HG02571 (cell line): ENCODE measurements at regions not wholly inside any gene's neighbourhood (a gene's known extent, or its start where the extent isn't known, plus 50 kb on each side); places are given as distances from the start of the nearest gene placed in this dataset.

ENCODE experiments used
- ATAC-seq: cut with Tn5 transposase; IDR thresholded peaks from one replicate; pipeline ENCODE4 v1.9.1; 2021; ENCODE audit warnings: mild to moderate bottlenecking, moderate library complexity; ENCODE audit not compliant: unreplicated experiment

DNA sequence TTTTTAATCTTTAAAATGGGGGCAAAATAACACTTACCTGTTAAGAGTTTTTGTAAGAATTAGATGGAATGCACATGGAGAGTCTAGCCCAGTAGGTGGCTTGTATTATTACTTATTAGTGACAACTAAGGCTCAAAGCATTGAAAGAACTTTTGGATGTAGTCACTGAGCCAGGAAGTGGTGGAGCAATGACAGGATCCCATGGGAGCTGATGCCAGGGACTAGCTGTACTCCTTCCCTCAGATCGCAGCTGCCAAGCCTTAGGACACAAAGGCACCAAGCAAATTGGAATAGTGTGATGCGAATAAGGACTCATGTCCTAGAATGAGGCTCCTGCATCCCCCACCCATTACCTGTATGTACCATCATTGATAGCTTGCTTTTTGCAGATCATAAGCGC, 370.4 kb upstream of the RGMA start:
- ATAC-seq, result no peak

DNA sequence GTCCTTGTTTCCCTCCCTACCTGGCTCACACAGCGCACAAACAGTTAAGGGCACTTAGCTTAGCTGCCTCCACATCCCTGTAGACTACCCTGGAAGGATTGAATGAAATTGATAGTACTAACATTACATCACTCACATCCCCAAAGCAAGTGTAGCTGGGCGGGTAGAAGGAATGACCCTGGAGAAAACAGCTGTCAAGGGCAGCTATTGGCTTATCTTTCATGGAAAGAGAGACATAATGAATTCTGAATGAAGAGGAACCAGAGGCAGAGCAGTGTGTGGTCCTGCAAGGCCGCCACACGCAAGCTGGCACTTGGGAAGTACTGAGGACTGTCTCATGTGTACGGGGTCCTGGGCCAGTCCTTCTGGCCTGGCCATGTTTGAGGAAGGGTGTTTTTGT, 369.6 kb upstream of the RGMA start:
- no peak for ATAC-seq

DNA sequence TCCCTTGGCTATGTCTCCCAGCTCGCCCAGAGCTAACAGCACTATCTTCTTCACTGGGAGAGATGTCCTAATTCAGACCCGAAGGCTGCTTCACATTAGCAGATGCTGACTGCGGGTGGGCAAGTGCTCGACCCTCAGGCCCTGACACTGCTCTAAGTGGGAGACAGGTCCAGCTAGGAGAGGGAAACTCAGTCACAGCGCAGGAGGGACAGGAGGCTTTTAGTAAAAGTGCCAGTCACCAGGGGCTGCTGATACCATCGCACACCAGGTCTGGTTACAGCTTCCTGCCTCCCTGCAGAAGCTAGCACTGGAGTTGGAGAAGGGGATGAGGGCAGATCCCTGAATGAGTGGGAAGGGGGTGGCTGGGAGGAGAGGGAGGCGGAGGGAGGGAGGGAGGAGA, 365.8 kb upstream of the RGMA start:
- no peak for ATAC-seq

DNA sequence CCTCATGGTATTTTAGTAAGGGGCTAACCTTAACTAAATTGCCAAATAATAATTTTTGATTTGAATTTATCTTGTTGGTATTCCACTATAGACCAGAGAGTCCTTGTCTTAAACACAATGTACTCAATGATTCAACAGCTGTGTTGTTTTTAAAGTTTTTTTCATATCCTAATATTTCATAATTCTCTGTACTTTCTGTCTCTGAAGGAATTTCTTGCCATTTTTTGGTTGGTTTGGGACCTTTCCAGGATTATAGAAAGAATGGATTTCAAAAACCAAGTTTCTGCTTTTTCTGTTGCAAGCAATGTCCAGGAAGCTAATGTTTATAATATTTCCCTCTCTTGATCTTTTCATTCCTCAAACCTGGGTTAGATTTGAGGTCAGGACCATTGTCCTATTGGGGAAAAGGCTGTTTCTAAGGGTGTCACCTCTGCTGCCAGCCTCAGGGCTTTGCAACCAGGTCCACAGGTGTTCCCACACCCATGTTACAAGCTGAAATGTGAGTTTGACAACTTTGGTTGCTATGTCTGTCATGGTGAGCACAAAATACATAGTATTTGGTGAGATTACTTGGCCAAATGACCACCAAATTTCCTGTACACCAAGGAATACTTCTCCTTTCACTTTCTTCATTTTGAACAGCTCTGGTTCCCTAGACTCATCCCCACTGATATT, 363.7 kb upstream of the RGMA start:
- ATAC-seq, result no peak

DNA sequence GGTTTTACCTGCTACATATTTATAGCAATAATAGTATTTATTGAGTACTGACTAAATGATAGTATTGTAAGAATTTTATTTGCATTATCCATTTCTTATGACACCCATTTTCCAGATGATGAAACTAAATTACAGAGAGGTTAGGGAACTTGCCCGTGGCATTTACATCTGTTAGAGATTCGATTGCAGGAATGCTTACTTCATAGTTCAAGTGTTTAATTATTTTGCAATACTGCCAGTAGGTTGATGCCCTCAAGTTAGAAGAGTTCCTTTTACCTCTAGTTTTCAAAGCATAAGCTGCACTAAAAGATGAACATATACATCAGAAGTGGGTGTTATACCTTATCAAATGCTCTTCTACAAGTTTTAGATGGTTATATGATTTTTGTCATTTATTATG, 362.8 kb upstream of the RGMA start:
- no peak for ATAC-seq

DNA sequence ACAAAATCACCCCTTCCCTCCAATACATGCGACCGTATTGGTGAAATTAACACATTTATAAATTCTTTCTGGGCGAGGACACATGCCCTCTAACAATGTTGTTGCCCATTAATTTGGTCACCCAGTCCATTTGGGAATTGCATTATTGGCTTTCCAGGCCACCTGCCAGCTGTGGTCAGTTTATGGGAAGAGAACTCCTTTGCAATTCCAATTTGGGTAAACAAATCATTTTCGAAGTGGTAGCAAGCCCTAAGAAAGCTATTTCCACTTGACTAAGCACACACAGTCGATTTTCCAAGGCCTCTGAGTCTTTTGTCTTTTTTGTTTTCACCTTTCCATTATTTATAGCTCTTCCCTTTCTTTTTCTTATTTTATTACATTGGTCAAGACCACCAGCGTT, 362.3 kb upstream of the RGMA start:
- ATAC-seq, result no peak

DNA sequence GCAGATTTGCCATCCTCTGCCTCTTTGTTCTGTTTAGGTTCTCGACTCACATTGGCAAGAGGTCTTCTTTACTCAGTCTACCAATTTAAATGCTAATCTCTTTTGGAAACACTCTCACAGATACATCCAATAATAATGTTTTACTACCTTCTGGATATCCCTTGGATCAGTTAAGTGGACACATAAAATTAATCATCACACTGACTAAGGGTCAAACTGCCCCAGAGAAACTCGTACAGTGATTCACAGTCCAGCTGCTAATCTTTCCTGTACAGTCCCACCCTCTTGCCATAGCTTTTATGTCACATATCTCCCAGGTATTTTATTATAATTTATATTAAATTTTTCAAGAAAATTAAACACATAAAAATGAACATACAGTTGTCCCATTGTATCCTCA, 360.8 kb upstream of the RGMA start:
- no peak for ATAC-seq

DNA sequence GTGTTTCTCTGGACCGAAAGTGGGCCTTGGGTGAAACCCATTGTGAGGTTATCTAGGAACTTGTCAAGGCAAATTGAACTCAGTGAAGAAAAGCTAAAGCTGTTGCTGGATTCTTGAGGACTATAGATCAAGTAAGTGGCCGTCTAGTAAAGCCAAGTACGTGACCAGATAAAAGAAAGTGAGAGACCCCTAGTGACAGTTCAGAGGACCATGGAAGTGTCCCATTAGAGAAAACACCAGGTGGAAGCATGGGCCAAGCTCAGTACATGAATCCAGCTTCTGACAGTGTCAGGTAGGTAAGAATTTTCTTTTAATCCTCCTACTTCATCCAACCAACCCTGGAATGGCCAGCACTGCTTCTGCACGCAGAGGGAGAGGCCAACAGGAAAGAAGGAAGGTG, 349.3 kb upstream of the RGMA start:
- ATAC-seq, result no peak

DNA sequence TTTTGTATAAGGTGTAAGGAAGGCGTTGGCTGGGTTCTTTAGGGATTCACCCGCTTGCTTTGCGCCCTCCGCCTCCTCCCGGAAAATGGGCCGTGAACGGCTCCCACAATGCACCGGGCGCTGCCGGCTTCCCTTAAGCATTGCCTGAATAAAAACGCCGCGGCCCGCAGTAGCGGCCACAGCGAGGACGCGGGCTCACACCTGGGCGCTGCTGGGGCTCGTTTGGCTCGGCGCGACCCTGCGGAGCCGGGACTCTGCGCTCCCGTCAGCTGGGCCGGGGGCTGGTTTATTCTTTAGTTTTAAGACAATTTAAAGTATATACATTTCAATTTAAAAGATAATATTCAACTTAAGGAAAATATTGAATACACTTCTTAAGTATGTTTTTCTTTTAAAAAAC, 343.5 kb upstream of the RGMA start:
- ATAC-seq, result no peak

DNA sequence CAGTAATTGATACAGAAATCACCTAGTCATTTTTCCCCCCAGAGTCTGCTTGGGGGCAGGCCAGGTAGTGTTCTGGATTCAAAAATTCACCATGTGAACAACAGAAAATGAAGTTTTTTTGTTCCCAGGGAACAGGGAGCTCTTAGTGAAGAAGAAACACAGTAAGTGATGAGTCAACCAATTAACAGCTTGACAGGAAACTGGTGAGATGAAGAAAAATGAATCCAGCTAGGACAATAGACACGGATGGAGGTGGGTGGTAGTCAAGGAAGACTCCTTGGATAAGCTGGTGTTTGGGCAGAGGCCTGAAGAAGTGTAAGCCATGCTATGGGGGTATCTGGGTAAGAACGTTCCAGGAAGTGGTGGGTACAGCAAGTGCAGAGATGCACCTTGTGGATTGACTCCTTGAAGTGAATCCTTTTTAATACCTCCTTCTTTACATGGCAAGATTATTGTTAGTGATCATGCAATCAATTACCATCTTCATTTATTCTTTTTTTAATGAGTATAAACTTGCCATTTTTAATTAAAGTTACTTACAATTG, 339.9 kb upstream of the RGMA start:
- ATAC-seq, result no peak

DNA sequence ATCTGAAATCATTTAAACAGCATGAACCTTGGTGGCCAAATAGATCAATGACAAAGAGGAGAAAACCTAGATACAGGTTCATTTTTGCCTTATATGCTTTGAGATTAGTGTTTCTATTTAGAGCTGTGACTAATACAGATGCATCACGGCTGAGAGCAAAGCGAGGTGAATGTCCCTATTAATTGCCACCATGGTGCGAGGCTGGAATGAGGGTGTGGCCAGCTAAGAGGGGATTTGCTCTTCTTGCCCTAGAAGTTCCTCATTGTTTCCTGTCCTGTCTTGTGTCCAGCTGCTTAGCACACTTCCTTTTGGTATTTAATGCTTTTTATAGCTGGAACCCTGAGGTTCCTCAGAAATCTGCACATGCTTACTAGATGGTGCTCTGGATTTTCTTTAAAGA, 339.1 kb upstream of the RGMA start:
- ATAC-seq, result no peak

DNA sequence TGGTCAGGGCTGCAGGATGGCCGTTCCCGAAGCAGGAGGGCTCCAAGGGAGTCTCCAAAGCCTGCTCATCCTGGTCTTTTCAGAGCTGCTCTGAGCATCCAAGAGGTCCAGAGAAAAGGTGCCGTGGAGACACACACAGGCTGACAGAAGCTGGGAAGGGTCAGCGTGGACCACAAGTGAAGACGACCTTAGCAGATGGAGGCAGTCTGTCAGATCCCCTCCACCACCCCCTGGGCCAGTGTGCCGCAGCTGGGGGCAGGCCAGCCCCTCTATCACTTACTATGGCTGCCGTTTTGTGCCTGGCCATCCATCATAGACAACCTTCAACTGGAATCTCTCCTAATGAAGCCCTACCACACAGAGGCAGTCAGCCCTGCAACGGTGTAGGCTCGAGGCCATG, 335.1 kb upstream of the RGMA start:
- ATAC-seq, result no peak

DNA sequence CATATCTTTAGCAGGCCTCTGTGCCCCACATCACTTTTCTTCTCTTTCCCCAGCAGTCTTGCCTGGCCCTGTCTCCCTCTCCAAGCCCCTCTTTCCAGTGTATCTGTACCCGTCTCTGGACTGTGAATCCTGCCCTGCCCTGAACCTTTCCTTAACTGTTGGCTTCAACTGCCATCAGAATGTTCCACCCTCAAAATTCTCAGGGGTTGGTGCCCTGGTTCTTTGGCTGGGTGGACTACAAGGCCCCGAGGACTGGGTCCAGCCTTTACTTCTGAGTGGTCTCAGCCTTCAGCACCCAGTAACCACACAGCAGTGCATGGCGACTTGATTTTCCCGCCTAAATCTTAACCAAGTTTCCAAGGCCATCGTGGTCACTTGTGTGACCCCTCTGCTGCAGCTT, 333.5 kb upstream of the RGMA start:
- no peak for ATAC-seq

DNA sequence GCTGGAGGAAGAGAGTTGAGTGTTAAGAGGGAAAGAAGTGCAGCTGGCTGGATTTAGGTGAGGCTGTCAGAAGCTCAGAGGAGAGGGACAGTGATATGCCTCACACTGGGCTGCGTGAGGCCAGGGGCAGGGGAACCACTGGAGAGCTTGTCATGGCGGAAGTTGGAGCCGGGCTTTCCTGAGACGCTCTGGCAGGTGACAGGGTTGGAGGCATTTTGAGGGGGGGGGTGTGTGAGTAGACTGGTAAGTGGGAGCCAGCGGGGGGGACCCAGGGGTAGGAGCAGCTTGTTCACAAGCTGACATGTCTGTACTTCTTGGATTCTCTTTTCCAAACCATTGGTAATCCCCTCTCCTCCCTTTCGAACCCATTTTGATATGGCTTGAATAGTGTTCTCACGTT, 331.5 kb upstream of the RGMA start:
- no peak for ATAC-seq

DNA sequence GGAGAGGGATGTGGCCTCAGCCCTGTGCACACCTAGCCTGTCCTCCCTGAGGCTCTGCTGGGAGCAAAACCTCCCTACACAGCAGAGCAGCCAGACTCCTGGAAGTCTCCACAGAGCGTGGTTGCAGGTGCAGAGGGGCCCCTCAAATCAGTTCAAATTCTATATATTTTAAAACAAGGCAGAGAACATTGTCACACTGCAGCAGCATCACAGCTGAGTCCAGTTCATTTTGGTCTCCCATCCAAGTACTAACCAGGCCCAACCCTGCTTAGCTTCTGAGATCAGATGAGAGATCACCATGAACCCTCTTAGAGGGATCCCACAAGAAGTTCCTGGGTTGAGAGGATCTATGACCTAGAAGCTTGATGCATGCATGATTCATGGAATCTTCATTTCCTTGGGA, 331.0 kb upstream of the RGMA start:
- ATAC-seq, result no peak

DNA sequence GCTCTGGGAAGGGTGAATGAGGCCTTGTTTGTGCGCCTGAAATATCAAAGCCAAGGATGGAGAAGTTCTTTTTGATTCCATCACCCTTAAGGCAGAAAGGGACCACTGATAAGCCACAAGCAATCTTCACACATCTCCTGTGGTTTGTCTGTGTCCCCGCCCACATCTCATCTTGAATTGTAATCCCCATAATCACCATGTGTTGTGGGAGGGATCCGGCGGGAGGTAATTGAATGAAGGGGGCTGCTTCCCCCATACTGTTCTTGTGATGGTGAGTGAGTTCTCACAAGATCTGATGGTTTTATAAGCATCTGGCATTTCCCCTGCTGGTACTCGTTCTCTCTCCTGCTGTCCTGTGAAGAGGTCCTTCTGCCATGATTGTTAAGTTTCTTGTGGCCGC, 329.6 kb upstream of the RGMA start:
- no peak for ATAC-seq

DNA sequence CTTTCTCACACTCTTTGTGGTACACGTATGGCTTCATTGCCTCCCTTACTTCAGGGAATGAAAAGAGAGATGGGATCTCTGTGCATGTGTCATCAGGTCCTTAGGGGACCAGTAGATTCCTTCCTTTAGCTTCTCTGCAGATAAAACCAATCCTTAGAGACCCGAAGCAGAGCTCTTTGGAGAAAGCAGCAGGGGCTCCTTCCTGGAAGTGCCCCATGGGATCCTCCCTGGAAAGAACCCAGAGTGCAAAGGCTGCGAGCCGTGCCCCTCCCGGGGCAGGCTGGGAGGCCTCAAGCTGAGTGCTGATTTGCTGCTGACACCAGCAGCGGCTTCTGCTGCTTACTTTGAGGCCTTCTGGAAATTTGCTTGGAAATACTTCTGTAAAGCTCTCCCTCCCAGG, 328.6 kb upstream of the RGMA start:
- ATAC-seq, result no peak

DNA sequence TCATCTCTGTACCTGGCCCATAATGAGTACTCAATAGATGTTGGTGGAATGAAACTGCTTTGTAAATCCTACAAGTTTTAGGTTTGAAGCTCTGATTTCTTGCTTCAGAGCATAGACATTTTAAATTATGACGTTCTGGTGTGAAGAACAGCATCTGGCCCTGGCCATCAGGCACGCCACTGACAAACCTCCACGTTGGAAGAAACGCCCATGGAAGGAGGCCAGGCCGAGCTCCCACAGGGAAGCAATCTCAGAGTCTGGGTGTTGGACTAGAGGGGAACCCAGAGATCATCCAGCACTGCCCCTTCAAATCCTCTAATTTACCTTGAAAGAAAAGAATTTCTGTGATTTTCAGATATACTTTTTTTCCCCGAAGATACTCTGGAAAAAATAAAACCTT, 328.1 kb upstream of the RGMA start:
- no peak for ATAC-seq

DNA sequence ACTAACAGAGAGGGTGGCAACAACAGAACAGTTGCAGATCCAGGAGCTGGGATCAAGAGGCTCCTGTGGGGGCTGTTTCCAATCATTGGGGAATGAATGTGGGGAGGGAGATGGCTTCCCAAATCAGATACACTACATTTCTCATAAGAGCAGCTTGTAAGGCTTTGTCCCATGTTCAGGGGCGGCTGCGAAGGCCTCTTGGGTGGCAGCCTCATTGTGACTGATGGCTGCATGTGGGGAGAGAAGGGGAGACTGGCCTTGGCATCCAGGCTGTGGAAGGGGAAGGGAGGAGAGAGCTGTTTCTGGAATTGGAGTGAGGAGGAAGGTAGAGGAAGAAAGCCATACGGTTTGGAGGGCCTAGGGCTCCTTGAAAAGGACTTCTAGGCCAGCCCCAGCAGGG, 326.6 kb upstream of the RGMA start:
- ATAC-seq, result no peak

DNA sequence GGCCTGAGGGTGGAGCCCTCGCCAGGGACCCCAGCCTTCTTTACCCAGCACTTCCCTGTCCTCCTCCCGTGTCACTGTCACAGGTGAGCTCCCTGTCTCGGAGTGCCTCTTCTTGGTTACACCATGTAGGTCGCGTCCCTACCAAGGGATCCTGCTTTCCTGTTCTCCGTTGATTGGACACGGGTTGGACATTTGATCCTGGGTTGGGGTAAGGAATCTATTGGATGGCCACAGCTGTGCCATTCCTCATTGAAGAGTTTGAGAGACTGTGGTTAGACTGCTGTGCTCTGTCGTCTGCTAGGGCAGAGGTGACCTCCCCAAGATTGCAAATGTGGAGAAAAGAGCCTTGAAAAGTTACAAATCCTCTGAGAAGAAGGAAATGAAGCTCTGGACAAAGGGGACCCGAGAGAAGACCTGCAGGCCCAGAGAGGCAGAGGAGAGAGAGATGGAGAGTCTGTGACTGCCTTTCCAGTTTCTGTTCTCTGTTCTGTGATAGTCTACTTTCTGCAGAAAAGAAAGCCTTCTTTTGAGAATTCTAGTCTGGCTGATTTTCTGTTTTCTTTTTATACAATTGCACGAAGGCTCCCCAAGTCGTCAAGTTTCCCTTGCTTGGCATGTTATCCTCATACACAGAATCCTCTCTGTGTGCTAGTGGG, 325.7 kb upstream of the RGMA start:
- no peak for ATAC-seq

DNA sequence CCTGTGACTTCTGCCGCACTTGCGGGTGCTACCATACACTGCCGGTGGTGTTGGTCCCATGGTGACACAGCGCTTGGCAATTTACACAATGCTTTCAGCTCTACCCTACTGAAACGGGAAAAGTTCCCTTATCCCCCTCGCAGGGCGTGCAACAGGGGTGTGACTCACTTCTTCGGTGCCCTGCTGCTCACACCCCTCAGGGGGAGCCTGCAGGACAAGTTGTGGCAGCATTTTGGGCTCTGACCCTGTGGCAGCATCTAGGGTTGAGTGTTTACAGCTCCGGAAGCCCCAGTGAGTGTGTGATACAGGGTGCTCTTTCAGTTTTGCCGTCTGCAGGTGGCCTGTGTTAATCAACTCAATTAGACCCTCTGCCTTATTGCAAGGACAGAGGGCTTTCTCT, 324.7 kb upstream of the RGMA start:
- no peak for ATAC-seq

DNA sequence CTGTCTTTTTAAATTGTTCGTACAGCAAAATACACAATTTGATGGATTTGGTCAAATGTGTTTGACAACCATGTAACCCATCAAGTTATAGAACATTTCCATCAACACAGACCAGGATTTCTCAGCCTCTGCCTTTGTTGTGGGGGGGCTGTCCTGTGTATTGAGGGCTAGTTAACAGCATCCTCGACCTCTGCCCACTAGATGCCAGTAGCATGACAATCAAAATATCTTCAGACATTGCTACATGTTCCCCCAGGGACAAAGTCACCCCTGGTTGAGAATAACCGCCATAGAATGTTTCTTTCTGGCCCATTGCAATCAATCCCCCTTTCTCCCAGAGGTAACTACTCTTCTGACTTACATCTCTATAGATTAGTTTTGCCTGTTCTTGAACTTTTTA, 310.1 kb upstream of the RGMA start:
- ATAC-seq, result no peak

DNA sequence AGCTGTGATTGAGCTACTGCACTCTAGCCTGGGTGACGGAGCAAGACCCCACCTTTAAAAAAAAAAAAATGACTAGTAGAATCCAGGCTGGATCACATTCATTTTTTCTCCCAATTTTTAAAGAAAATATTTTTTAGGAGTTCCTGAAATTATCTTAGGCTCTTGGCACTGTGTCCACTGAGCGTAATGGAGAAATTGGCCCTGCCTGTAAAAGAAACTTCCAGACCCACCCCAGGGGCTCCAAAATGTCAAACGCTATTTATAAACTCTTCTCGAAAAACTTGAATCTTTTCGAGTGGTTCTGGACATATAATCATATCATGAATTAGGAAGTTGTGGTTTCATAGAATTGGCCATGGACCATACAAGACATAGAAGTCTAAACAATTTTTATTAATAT, 300.2 kb upstream of the RGMA start:
- ATAC-seq, result no peak
